GM19351 (cell line): ENCODE measurements at regions not wholly inside any gene's neighbourhood (a gene's known extent, or its start where the extent isn't known, plus 50 kb on each side); places are given as distances from the start of the nearest gene placed in this dataset.
A peak's percentile ranks its signal among the peaks of the same experiment; 100 is the strongest.
"Not testable (repeated sequence)": the region's sequence is repeated elsewhere in the genome, so short reads cannot be mapped to it uniquely, and the experiment has no call there.

Experiments used
- ATAC-seq: cut with Tn5 transposase; IDR thresholded peaks from one replicate; pipeline ENCODE4 v1.9.1; 2021; ENCODE audit warnings: mild to moderate bottlenecking, moderate library complexity; ENCODE audit not compliant: unreplicated experiment

GRCh38 chr13:91052876-91053275 is 294.6 kb upstream of the MIR17HG start:
- ATAC-seq, result no peak

GRCh38 chr13:91053318-91054065 is 294.0 kb upstream of the MIR17HG start:
- no peak for ATAC-seq

- no peak for ATAC-seq
These were observed 292.6 kb upstream of the MIR17HG start for GRCh38 chr13:91054902-91055301.

GRCh38 chr13:91056746-91057145 is 290.7 kb upstream of the MIR17HG start:
- ATAC-seq, result peak; percentile 88

- ATAC-seq, result not testable (repeated sequence)
These were observed 290.0 kb upstream of the MIR17HG start for GRCh38 chr13:91057507-91057906.

GRCh38 chr13:91058066-91058465 is 289.4 kb upstream of the MIR17HG start:
- no peak for ATAC-seq

GRCh38 chr13:91058919-91059318 is 288.6 kb upstream of the MIR17HG start:
- no peak for ATAC-seq

GRCh38 chr13:91066745-91067144 is 280.7 kb upstream of the MIR17HG start:
- no peak for ATAC-seq

- ATAC-seq, result no peak
These were observed 275.0 kb upstream of the MIR17HG start for GRCh38 chr13:91072486-91072885.

- no peak for ATAC-seq
These were observed 273.4 kb upstream of the MIR17HG start for GRCh38 chr13:91074091-91074490.

GRCh38 chr13:91076830-91077229 is 270.7 kb upstream of the MIR17HG start:
- no peak for ATAC-seq

- ATAC-seq, result no peak
These were observed 269.3 kb upstream of the MIR17HG start for GRCh38 chr13:91078093-91078679.

GRCh38 chr13:91079176-91079575 is 268.3 kb upstream of the MIR17HG start:
- no peak for ATAC-seq

GRCh38 chr13:91085127-91085526 is 262.4 kb upstream of the MIR17HG start:
- ATAC-seq, result no peak

- ATAC-seq, result no peak
These were observed 260.4 kb upstream of the MIR17HG start for GRCh38 chr13:91086936-91087716.

GRCh38 chr13:91097269-91097668 is 250.2 kb upstream of the MIR17HG start:
- no peak for ATAC-seq

GRCh38 chr13:91099877-91100276 is 247.6 kb upstream of the MIR17HG start:
- ATAC-seq, result no peak

- no peak for ATAC-seq
These were observed 246.5 kb upstream of the MIR17HG start for GRCh38 chr13:91100944-91101343.

- ATAC-seq, result no peak
These were observed 246.1 kb upstream of the MIR17HG start for GRCh38 chr13:91101381-91101780.

- no peak for ATAC-seq
These were observed 242.2 kb upstream of the MIR17HG start for GRCh38 chr13:91105270-91105669.

- no peak for ATAC-seq
These were observed 240.9 kb upstream of the MIR17HG start for GRCh38 chr13:91106565-91106964.

GRCh38 chr13:91108315-91108714 is 239.2 kb upstream of the MIR17HG start:
- ATAC-seq, result no peak
